A549 (cell line): ENCODE measurements at regions not wholly inside any gene's neighbourhood (a gene's known extent, or its start where the extent isn't known, plus 50 kb on each side); places are given as distances from the start of the nearest gene placed in this dataset.
A peak's percentile ranks its signal among the peaks of the same experiment; 100 is the strongest.

ENCODE experiments used
- ATAC-seq, 2 experiments: fragments of 200-7000 bp in 1 of 2; fragments of >200 bp in 1 of 2; cut with Nextera tagmentation in 1 of 2; cut with Tn5 transposase in 1 of 2; 3 replicates each; pipeline versions ENCODE4 v1.8.0 to v1.9.1; 2018 to 2020; ENCODE audit warnings: mild to moderate bottlenecking in 1 of 2, moderate library complexity in 1 of 2
- CTCF ChIA-PET: fragments of 300-600 bp; sonication (Branson Sonifier 250); formaldehyde crosslinking; extraction: SDS; loops from one replicate; lab custom pipeline; 2021; ENCODE audit warnings: antibody characterized with exemption, inconsistent platforms; lab: Yijun Ruan, JAX
- POLR2A ChIA-PET: fragments of 350-600 bp; formaldehyde crosslinking; extraction: SDS; loops from one replicate; lab custom pipeline; 2021; ENCODE audit warnings: antibody characterized with exemption, inconsistent platforms; lab: Yijun Ruan, JAX
- DNase-seq, 2 experiments: peaks; one replicate each; pipeline versions ENCODE4 v3.0.0 to v3.0.0-alpha.2; 2011 to 2016; ENCODE audit warnings: low read depth in 1 of 2, low spot score in 1 of 2
- FAIRE-seq: peaks from 2 replicates; lab custom pipeline; 2011; peaks lifted over from hg19 to GRCh38; lab: Jason Lieb, UNC
- H3K27ac ChIP-seq, 2 experiments: fragments of >200 bp; sonication (Bioruptor Twin); formaldehyde crosslinking; 3 replicates each; pipeline ENCODE4 v1.5.1; 2016 to 2017
- H3K4me1 ChIP-seq: fragments of >200 bp; sonication (Bioruptor Twin); formaldehyde crosslinking; 3 replicates; pipeline ENCODE4 v1.6.1; 2016
- H3K4me2 ChIP-seq: fragments of >200 bp; sonication (Bioruptor Twin); formaldehyde crosslinking; 3 replicates; pipeline ENCODE4 v1.6.1; 2016
- H3K4me3 ChIP-seq: fragments of >200 bp; sonication (Bioruptor Twin); formaldehyde crosslinking; 3 replicates; pipeline ENCODE4 v1.5.1; 2016
- H3K9me3 ChIP-seq: fragments of >200 bp; sonication (Bioruptor Twin); formaldehyde crosslinking; 3 replicates; pipeline ENCODE4 v1.6.1; 2016
- BHLHE40 ChIP-seq: IDR thresholded peaks from 2 replicates; pipeline ENCODE4 v1.6.1; 2012; ENCODE audit warnings: low read depth, low read length, inconsistent platforms
- CBX8 ChIP-seq: fragments of 200-600 bp; sonication (generic); IDR thresholded peaks from 2 replicates; pipeline ENCODE4 v1.6.1; 2016
- EHF ChIP-seq: fragments of 250-450 bp; sonication (Bioruptor Pico); IDR thresholded peaks from 2 replicates; pipeline ENCODE4 v1.5.0; 2020; ENCODE audit warnings: mild to moderate bottlenecking
- EP300 ChIP-seq, 2 experiments: fragments of >200 bp; sonication (Bioruptor Twin); formaldehyde crosslinking; IDR thresholded peaks; 2 replicates in 1 of 2; 3 replicates in 1 of 2; pipeline ENCODE4 v1.6.1; 2016 to 2017
- FOSL2 ChIP-seq, 2 experiments: fragments of 450-650 bp in 1 of 2; fragments of >200 bp in 1 of 2; sonication (Bioruptor Twin) in 1 of 2; formaldehyde crosslinking; IDR thresholded peaks; 2 replicates each; pipeline versions ENCODE4 v1.5.0 to v1.6.1; 2016 to 2020; ENCODE audit warnings: mild to moderate bottlenecking in 1 of 2, moderate library complexity in 1 of 2
- HOXA7 ChIP-seq: fragments of 250-450 bp; sonication (Bioruptor Pico); IDR thresholded peaks from 2 replicates; pipeline ENCODE4 v1.5.0; 2020; ENCODE audit warnings: mild to moderate bottlenecking, moderate library complexity
- HOXB13 ChIP-seq: fragments of 250-450 bp; sonication (Bioruptor Pico); IDR thresholded peaks from 2 replicates; pipeline ENCODE4 v1.5.0; 2020; ENCODE audit warnings: low read depth, mild to moderate bottlenecking, moderate library complexity
- KDM1A ChIP-seq: fragments of 200-600 bp; sonication (generic); IDR thresholded peaks from 2 replicates; pipeline ENCODE4 v1.6.1; 2016; ENCODE audit warnings: low read depth, mild to moderate bottlenecking
- MAZ ChIP-seq: fragments of 150-350 bp; IDR thresholded peaks from 2 replicates; pipeline ENCODE4 v1.6.1; 2014; ENCODE audit warnings: antibody characterized with exemption, low read depth, low read length, borderline replicate concordance
- NPAS2 ChIP-seq: fragments of 250-450 bp; sonication (Bioruptor Pico); IDR thresholded peaks from 2 replicates; pipeline ENCODE4 v1.8.0; 2022; ENCODE audit warnings: mild to moderate bottlenecking, moderate library complexity, borderline replicate concordance
- POLR2A ChIP-seq: IDR thresholded peaks from 2 replicates; pipeline ENCODE4 v1.6.1; 2012; ENCODE audit warnings: mild to moderate bottlenecking, low read length
- RARB ChIP-seq: fragments of 250-450 bp; sonication (Bioruptor Pico); IDR thresholded peaks from 2 replicates; pipeline ENCODE4 v1.8.0; 2021; ENCODE audit warnings: mild to moderate bottlenecking, moderate library complexity
- ZFP36 ChIP-seq: fragments of 450-650 bp; IDR thresholded peaks from 2 replicates; pipeline ENCODE4 v1.6.1; 2014; ENCODE audit warnings: borderline replicate concordance; ENCODE audit not compliant: partially characterized antibody
- WGBS: methylation state at CpG from one replicate; pipeline ENCODE4 v1.1.6; 2017; ENCODE audit errors: missing lambda C conversion rate; 5-methylcytosine and 5-hydroxymethylcytosine counted together
- TF ChIP-seq, protein P1 (sequence below): fragments of >200 bp; sonication (Bioruptor Twin); formaldehyde crosslinking; IDR thresholded peaks from 3 replicates; pipeline ENCODE4 v1.5.1; 2016
- TF ChIP-seq, protein P2 (sequence below): IDR thresholded peaks from 2 replicates; pipeline ENCODE4 v1.6.1; 2012; ENCODE audit warnings: low read depth, borderline replicate concordance
- TF ChIP-seq, protein P3 (sequence below): fragments of 250-450 bp; sonication (Bioruptor Pico); IDR thresholded peaks from 2 replicates; pipeline ENCODE4 v1.5.0; 2021; ENCODE audit warnings: mild to moderate bottlenecking, moderate library complexity, borderline replicate concordance
- TF ChIP-seq, protein P4 (sequence below): IDR thresholded peaks from 2 replicates; pipeline ENCODE4 v1.6.1; 2012
- TF ChIP-seq, protein P5 (sequence below): fragments of 200-600 bp; sonication (generic); IDR thresholded peaks from 2 replicates; pipeline ENCODE4 v1.6.1; 2016; ENCODE audit warnings: antibody characterized with exemption, mild to moderate bottlenecking, moderate library complexity

DNA sequence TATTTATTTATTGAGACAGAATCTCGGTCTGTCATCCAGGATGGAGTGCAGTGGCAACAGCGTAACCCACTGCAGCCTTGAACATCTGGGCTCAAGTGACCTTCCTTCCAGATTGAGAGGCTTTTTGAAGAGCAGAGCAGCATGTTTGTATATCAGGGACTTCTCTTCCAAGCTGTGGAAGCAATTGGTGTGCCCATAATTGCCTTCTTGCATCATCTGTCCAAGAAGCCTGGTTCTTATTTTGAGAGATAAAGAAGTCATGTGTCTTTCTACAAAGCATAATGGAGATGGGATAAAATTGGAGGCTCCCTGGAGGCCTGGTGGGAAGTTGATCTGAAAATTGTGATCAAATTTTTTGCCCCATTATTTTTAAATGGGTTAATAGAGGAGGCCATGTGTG lies 183.8 kb upstream of the MCTP2 start:
- H3K4me1 ChIP-seq: no peaks in the 10 kb centered on the region
- H3K4me2 ChIP-seq: no peak overlapping the region
- H3K9me3 ChIP-seq: peaks cover 20% of the 10 kb centered on the region; the same call in 2 of the 3 replicates
- DNase-seq (no peak), ATAC-seq (no peak), FAIRE-seq (no peak)
- no peak for TF ChIP-seq EHF (CRISPR knock-in tag)
- TF ChIP-seq, protein P1, sequence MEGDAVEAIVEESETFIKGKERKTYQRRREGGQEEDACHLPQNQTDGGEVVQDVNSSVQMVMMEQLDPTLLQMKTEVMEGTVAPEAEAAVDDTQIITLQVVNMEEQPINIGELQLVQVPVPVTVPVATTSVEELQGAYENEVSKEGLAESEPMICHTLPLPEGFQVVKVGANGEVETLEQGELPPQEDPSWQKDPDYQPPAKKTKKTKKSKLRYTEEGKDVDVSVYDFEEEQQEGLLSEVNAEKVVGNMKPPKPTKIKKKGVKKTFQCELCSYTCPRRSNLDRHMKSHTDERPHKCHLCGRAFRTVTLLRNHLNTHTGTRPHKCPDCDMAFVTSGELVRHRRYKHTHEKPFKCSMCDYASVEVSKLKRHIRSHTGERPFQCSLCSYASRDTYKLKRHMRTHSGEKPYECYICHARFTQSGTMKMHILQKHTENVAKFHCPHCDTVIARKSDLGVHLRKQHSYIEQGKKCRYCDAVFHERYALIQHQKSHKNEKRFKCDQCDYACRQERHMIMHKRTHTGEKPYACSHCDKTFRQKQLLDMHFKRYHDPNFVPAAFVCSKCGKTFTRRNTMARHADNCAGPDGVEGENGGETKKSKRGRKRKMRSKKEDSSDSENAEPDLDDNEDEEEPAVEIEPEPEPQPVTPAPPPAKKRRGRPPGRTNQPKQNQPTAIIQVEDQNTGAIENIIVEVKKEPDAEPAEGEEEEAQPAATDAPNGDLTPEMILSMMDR: no peak
- TF ChIP-seq KDM1A: no peak
- TF ChIP-seq BHLHE40: no peak
- TF ChIP-seq, protein P2, sequence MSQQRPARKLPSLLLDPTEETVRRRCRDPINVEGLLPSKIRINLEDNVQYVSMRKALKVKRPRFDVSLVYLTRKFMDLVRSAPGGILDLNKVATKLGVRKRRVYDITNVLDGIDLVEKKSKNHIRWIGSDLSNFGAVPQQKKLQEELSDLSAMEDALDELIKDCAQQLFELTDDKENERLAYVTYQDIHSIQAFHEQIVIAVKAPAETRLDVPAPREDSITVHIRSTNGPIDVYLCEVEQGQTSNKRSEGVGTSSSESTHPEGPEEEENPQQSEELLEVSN: no peak
- TF ChIP-seq HOXB13 (CRISPR knock-in tag): no peak
- TF ChIP-seq, protein P3, sequence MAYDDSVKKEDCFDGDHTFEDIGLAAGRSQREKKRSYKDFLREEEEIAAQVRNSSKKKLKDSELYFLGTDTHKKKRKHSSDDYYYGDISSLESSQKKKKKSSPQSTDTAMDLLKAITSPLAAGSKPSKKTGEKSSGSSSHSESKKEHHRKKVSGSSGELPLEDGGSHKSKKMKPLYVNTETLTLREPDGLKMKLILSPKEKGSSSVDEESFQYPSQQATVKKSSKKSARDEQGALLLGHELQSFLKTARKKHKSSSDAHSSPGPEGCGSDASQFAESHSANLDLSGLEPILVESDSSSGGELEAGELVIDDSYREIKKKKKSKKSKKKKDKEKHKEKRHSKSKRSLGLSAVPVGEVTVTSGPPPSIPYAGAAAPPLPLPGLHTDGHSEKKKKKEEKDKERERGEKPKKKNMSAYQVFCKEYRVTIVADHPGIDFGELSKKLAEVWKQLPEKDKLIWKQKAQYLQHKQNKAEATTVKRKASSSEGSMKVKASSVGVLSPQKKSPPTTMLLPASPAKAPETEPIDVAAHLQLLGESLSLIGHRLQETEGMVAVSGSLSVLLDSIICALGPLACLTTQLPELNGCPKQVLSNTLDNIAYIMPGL (CRISPR knock-in tag): no peak
- no peak for TF ChIP-seq MAZ
- no peak for TF ChIP-seq RARB (CRISPR knock-in tag)
- TF ChIP-seq NPAS2: no peak
- TF ChIP-seq HOXA7: no peak
- no peak for TF ChIP-seq CBX8
- TF ChIP-seq POLR2A: no peak
- TF ChIP-seq ZFP36: no peak
- TF ChIP-seq, protein P4, sequence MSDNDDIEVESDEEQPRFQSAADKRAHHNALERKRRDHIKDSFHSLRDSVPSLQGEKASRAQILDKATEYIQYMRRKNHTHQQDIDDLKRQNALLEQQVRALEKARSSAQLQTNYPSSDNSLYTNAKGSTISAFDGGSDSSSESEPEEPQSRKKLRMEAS: no peak
- TF ChIP-seq, protein P5, sequence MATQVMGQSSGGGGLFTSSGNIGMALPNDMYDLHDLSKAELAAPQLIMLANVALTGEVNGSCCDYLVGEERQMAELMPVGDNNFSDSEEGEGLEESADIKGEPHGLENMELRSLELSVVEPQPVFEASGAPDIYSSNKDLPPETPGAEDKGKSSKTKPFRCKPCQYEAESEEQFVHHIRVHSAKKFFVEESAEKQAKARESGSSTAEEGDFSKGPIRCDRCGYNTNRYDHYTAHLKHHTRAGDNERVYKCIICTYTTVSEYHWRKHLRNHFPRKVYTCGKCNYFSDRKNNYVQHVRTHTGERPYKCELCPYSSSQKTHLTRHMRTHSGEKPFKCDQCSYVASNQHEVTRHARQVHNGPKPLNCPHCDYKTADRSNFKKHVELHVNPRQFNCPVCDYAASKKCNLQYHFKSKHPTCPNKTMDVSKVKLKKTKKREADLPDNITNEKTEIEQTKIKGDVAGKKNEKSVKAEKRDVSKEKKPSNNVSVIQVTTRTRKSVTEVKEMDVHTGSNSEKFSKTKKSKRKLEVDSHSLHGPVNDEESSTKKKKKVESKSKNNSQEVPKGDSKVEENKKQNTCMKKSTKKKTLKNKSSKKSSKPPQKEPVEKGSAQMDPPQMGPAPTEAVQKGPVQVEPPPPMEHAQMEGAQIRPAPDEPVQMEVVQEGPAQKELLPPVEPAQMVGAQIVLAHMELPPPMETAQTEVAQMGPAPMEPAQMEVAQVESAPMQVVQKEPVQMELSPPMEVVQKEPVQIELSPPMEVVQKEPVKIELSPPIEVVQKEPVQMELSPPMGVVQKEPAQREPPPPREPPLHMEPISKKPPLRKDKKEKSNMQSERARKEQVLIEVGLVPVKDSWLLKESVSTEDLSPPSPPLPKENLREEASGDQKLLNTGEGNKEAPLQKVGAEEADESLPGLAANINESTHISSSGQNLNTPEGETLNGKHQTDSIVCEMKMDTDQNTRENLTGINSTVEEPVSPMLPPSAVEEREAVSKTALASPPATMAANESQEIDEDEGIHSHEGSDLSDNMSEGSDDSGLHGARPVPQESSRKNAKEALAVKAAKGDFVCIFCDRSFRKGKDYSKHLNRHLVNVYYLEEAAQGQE: no peak
- no peak for TF ChIP-seq EP300 (IDR thresholded peaks at IDR 0.05)
- WGBS: 0% methylated on average over 2 of the region's 2 CpGs
- H3K4me3 ChIP-seq: no peak overlapping the region
- POLR2A ChIA-PET: no interaction called here
- CTCF ChIA-PET: interaction anchor here (0.6 kb wide), 1 partner anchor 15 kb away, joined by 3 read pairs; no protein-coding TSS in a partner anchor
- H3K27ac ChIP-seq: no peak overlapping the region

DNA sequence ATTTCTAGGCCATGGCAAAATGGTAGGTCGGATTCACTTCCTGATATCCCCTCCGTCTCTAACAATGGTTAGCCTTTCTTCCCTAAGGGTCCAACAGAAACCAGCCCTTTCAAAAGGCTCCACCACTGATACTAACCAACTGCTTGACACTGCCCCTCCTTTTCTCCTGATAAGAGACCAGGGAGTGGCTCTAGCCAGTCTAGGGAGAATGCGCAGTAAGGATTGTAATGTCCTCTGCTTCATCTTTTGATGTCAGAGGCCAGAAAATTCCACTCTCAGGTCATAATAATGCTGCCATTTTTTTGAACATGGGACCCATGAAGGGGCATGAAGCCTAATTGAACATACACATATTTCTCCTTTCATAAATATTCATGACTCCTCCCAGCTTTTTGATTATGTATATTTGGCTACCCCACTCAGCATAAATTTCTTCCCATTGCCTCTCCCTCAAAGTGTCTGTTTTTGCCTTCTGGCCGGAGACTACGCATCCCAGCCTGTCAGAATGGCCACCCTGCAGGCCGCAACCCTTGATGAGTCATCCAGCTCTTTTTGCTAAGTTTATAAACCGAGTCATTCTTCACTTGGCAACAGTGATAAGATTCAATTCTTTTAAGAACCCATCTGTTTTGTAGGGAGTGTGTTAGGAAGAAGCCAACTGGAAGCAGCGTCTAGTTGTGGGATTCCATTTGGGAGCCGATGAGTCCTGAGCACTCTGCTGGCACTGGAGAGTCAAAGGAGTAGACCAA lies 189.0 kb upstream of the MCTP2 start:
- TF ChIP-seq ZFP36 (no peak), FOSL2 (IDR thresholded peaks at IDR 0.05) (no peak), FOSL2 (CRISPR knock-in tag; IDR thresholded peaks at IDR 0.05) (peak; percentile 7; the same call in 1 of the 2 replicates)
- no peak for ATAC-seq
- POLR2A ChIA-PET: no interaction called here
- H3K4me3 ChIP-seq: no peak overlapping the region
- 0 out of 3 replicates have a peak, but pooled peaks cover 2% of the 10 kb centered on the region for H3K9me3 ChIP-seq
- H3K4me2 ChIP-seq: no peak overlapping the region
- no peak for FAIRE-seq
- H3K27ac ChIP-seq: no peak overlapping the region
- WGBS: 27% methylated on average over 9 of the region's 9 CpGs
- CTCF ChIA-PET: no interaction called here
- DNase-seq: no peak
- H3K4me1 ChIP-seq: no peaks in the 10 kb centered on the region
